IMR-90 (cell line): ENCODE measurements at regions not wholly inside any gene's neighbourhood (a gene's known extent, or its start where the extent isn't known, plus 50 kb on each side); places are given as distances from the start of the nearest gene placed in this dataset.
A peak's percentile ranks its signal among the peaks of the same experiment; 100 is the strongest.

Experiments used
- ATAC-seq: fragments of 200-7000 bp; cut with Tn5 transposase; 2 replicates; pipeline ENCODE4 v1.9.1; 2020; ENCODE audit warnings: low read depth, mild to moderate bottlenecking, moderate library complexity
- BruUV-seq: library from RNA; stranded (reverse); fragments of 400-500 nt; replicated peaks from 2 replicates; lab custom pipeline; 2021; lab: Mats Ljungman, UMichigan
- CTCF ChIA-PET: fragments of 300-600 bp; formaldehyde crosslinking; extraction: SDS; loops from one replicate; lab custom pipeline; 2021; ENCODE audit warnings: antibody characterized with exemption; lab: Yijun Ruan, JAX
- POLR2A ChIA-PET: fragments of 300-600 bp; sonication (Branson Sonifier 250); formaldehyde crosslinking; loops from one replicate; lab custom pipeline; 2022; ENCODE audit warnings: antibody characterized with exemption; ENCODE audit not compliant: unreplicated experiment; lab: Charles Lee
- DNase-seq: peaks from one replicate; pipeline ENCODE4 v3.0.0; 2013
- H2AFZ ChIP-seq: replicated peaks from 2 replicates; pipeline ENCODE3; 2013; ENCODE audit warnings: low read length, mild to moderate bottlenecking; ENCODE audit not compliant: poor library complexity
- H2AK5ac ChIP-seq: 2 replicates; pipeline ENCODE4 v1.6.1; 2013; ENCODE audit warnings: low read depth, low read length, inconsistent platforms
- H2AK9ac ChIP-seq: replicated peaks from 2 replicates; pipeline ENCODE3; 2013; ENCODE audit warnings: mild to moderate bottlenecking, low read depth, low read length, moderate library complexity; ENCODE audit not compliant: poor library complexity
- H2BK120ac ChIP-seq: 2 replicates; pipeline ENCODE4 v1.6.1; 2013; ENCODE audit warnings: low read depth, low read length, inconsistent platforms
- H2BK15ac ChIP-seq: 3 replicates; pipeline ENCODE4 v1.6.1; 2013; ENCODE audit warnings: low read depth, low read length, inconsistent platforms
- H2BK20ac ChIP-seq: 2 replicates; pipeline ENCODE4 v1.6.1; 2013; ENCODE audit warnings: low read depth, mild to moderate bottlenecking, inconsistent platforms, low read length, moderate library complexity
- H2BK5ac ChIP-seq: 2 replicates; pipeline ENCODE4 v1.6.1; 2013; ENCODE audit warnings: mild to moderate bottlenecking, low read depth, low read length, inconsistent platforms; ENCODE audit not compliant: poor library complexity, severe bottlenecking
- H3K14ac ChIP-seq: replicated peaks from 2 replicates; pipeline ENCODE4 v1.6.1; 2013; ENCODE audit warnings: low read depth, low read length, inconsistent platforms
- H3K18ac ChIP-seq: 2 replicates; pipeline ENCODE4 v1.6.1; 2013; ENCODE audit warnings: low read depth, low read length, control low read depth
- H3K23ac ChIP-seq: 2 replicates; pipeline ENCODE4 v1.6.1; 2013; ENCODE audit warnings: low read depth, low read length, inconsistent platforms
- H3K27ac ChIP-seq: 2 replicates; pipeline ENCODE4 v1.5.1; 2013; ENCODE audit warnings: mild to moderate bottlenecking, control low read depth, low read length; ENCODE audit not compliant: insufficient read depth
- H3K27me3 ChIP-seq: 2 replicates; pipeline ENCODE4 v1.6.1; 2013; ENCODE audit warnings: low read length; ENCODE audit not compliant: control insufficient read depth, insufficient read depth
- H3K36me3 ChIP-seq: 2 replicates; pipeline ENCODE4 v1.6.1; 2013; ENCODE audit warnings: low read length, mixed read lengths; ENCODE audit not compliant: control insufficient read depth, insufficient read depth
- H3K4ac ChIP-seq: 2 replicates; pipeline ENCODE4 v1.6.1; 2013; ENCODE audit warnings: low read depth, low read length, inconsistent platforms
- H3K4me1 ChIP-seq: 2 replicates; pipeline ENCODE4 v1.6.1; 2013; ENCODE audit warnings: low read length, mixed read lengths; ENCODE audit not compliant: control insufficient read depth, insufficient read depth
- H3K4me2 ChIP-seq: 2 replicates; pipeline ENCODE4 v1.6.1; 2013; ENCODE audit warnings: low read depth, mild to moderate bottlenecking, control low read depth, low read length, moderate library complexity
- H3K4me3 ChIP-seq: 2 replicates; pipeline ENCODE4 v1.5.1; 2013; ENCODE audit warnings: low read depth, mild to moderate bottlenecking, control low read depth, low read length, moderate library complexity; ENCODE audit not compliant: insufficient read depth
- H3K56ac ChIP-seq: 2 replicates; pipeline ENCODE4 v1.6.1; 2013; ENCODE audit warnings: low read length, inconsistent platforms; ENCODE audit not compliant: insufficient read depth; ENCODE audit errors: extremely low read depth
- H3K79me1 ChIP-seq, 2 experiments: 2 replicates each; pipeline ENCODE4 v1.6.1; 2013; ENCODE audit warnings: low read length in 2 of 2, inconsistent platforms in 1 of 2, low read depth in 1 of 2
- H3K9ac ChIP-seq: 2 replicates; pipeline ENCODE4 v1.6.1; 2013; ENCODE audit warnings: low read depth, low read length, control low read depth
- H3K9me1 ChIP-seq: 2 replicates; pipeline ENCODE4 v1.6.1; 2013; ENCODE audit warnings: low read length, inconsistent platforms; ENCODE audit not compliant: insufficient read depth
- H3K9me3 ChIP-seq: 2 replicates; pipeline ENCODE4 v1.6.1; 2013; ENCODE audit warnings: low read length; ENCODE audit not compliant: control insufficient read depth, insufficient read depth
- H4K20me1 ChIP-seq: 2 replicates; pipeline ENCODE4 v1.6.1; 2013; ENCODE audit warnings: low read length, inconsistent platforms; ENCODE audit not compliant: insufficient read depth
- H4K5ac ChIP-seq: 2 replicates; pipeline ENCODE4 v1.6.1; 2013; ENCODE audit warnings: mild to moderate bottlenecking, low read depth, low read length, control low read depth
- H4K8ac ChIP-seq, 2 experiments: 2 replicates each; pipeline ENCODE4 v1.6.1; 2013; ENCODE audit warnings: low read depth in 2 of 2, low read length in 2 of 2, control low read depth in 1 of 2, inconsistent platforms in 1 of 2
- H4K91ac ChIP-seq: 2 replicates; pipeline ENCODE4 v1.6.1; 2013; ENCODE audit warnings: low read depth, low read length, inconsistent platforms; ENCODE audit not compliant: insufficient read depth
- CTCF ChIP-seq: conservative IDR thresholded peaks from 2 replicates; pipeline ENCODE4 v1.5.1; 2012; ENCODE audit warnings: mild to moderate bottlenecking, low read depth, low read length, improper control_type of control experiment
- FOS ChIP-seq: fragments of 150-350 bp; IDR thresholded peaks from 2 replicates; pipeline ENCODE4 v1.6.1; 2016; ENCODE audit warnings: low read depth, low read length
- POLR2A ChIP-seq: IDR thresholded peaks from 2 replicates; pipeline ENCODE4 v1.6.1; 2012; ENCODE audit warnings: mild to moderate bottlenecking, low read depth, low read length
- WGBS, 2 experiments: methylation state at CpG; one replicate each; pipeline versions ENCODE4 v1.1.5 to v1.1.7; 2013; ENCODE audit warnings: missing lambda C conversion rate in 2 of 2; ENCODE audit not compliant: insufficient read length in 1 of 2; ENCODE audit errors: extremely low coverage in 2 of 2; 5-methylcytosine and 5-hydroxymethylcytosine counted together
- dilution Hi-C: fragments of 300-500 bp; cut with HindIII; formaldehyde crosslinking; loops from one replicate; pipeline ENCODE4 v1.14.3; 2018; ENCODE audit warnings: low sequenced_read_pairs; ENCODE audit not compliant: unreplicated experiment
- in situ Hi-C: fragments of 300-500 bp; cut with MboI; formaldehyde crosslinking; loops from 3 replicates; pipeline ENCODE4 v1.14.3; 2019; ENCODE audit warnings: low sequenced_read_pairs, inconsistent platforms, mixed read lengths
- intact Hi-C: fragments of 100-400 bp; cut with micrococcal nuclease; formaldehyde crosslinking; loops from 2 replicates; pipeline ENCODE4 v1.10.0; 2022

- no peak; the same call in 1 of the 2 replicates for ATAC-seq
- Histone ChIP-seq H3K56ac (peak overlapping the region; percentile 89), H3K79me1 (no peaks in the 10 kb centered on the region), H2BK20ac (peak overlapping the region; percentile 92), H4K5ac (peak overlapping the region; percentile 88), H2BK5ac (peak overlapping the region; percentile 96), H3K9ac (peak overlapping the region; percentile 42; the same call in 1 of the 2 replicates), H4K91ac (peak overlapping the region; percentile 90), H3K4me3 (no peak overlapping the region), H4K8ac (peak overlapping the region; percentile 88 to 90), H2AK5ac (peak overlapping the region; percentile 88; the same call in 1 of the 2 replicates), H3K23ac (peak overlapping the region; percentile 82), H3K4ac (peak overlapping the region; percentile 90), H3K9me1 (peaks cover 17% of the 10 kb centered on the region), H2BK15ac (peak overlapping the region; percentile 92; the same call in 2 of the 3 replicates), H3K27ac (peak overlapping the region; percentile 69), H3K36me3 (no peaks in the 10 kb centered on the region), H3K27me3 (no peaks in the 10 kb centered on the region), H3K9me3 (no peaks in the 10 kb centered on the region), H2AK9ac (no peak overlapping the region), H3K4me2 (peak overlapping the region; percentile 73), H2AFZ (peak overlapping the region; percentile 48), H3K14ac (peak overlapping the region; percentile 84), H3K4me1 (peaks cover 33% of the 10 kb centered on the region), H3K18ac (peak overlapping the region; percentile 97), H2BK120ac (peak overlapping the region; percentile 94), H4K20me1 (no peaks in the 10 kb centered on the region)
- ChIA-PET CTCF (interaction anchor here (0.7 kb wide), 1 partner anchor 133 kb away, joined by 3 read pairs; no protein-coding TSS in a partner anchor), POLR2A (interaction anchor here (0.6 kb wide), 1 partner anchor 191 kb away, joined by 3 read pairs; no protein-coding TSS in a partner anchor)
- peak; percentile 78 for DNase-seq
- BruUV-seq: no TSS peak
- TF ChIP-seq POLR2A: peak; percentile 35; the same call in 1 of the 2 replicates
- TF ChIP-seq FOS: peak; percentile 33; the same call in 1 of the 2 replicates
- no peak for TF ChIP-seq CTCF
- no CpG with 5 or more reads among the region's 4 CpGs for WGBS, 2 experiments
- dilution Hi-C loops: no loop called here
- in situ Hi-C loops: loop anchor here (25.0 kb wide), 1 partner anchor 545 kb away; no protein-coding TSS in a partner anchor
- intact Hi-C loops: no loop called here
Observed at GRCh38 chr10:62582101-62582705, 208.0 kb downstream of the ZNF365 start.
